HEK293 (cell line): ENCODE measurements at regions not wholly inside any gene's neighbourhood (a gene's known extent, or its start where the extent isn't known, plus 50 kb on each side); places are given as distances from the start of the nearest gene placed in this dataset.

Source experiments
- BCL6B ChIP-seq: fragments of 450-650 bp; formaldehyde crosslinking; IDR thresholded peaks from 2 replicates; pipeline ENCODE4 v1.5.1; 2017; ENCODE audit warnings: missing biosample characterization, missing genetic modification characterization
- YY1 ChIP-seq: fragments of 450-650 bp; formaldehyde crosslinking; IDR thresholded peaks from 2 replicates; pipeline ENCODE4 v1.5.1; 2018; ENCODE audit warnings: missing biosample characterization, missing genetic modification characterization
- ZNF785 ChIP-seq: fragments of 450-650 bp; formaldehyde crosslinking; IDR thresholded peaks from 2 replicates; pipeline ENCODE4 v1.5.1; 2016; ENCODE audit warnings: missing biosample characterization, missing genetic modification characterization
- TF ChIP-seq, protein P1 (sequence below): fragments of 450-650 bp; formaldehyde crosslinking; IDR thresholded peaks from 2 replicates; pipeline ENCODE4 v1.5.1; 2016; ENCODE audit warnings: missing biosample characterization, missing genetic modification characterization
- TF ChIP-seq, protein P2 (sequence below): fragments of 450-650 bp; formaldehyde crosslinking; IDR thresholded peaks from 2 replicates; pipeline ENCODE4 v1.5.1; 2016; ENCODE audit warnings: missing biosample characterization, missing genetic modification characterization

- TF ChIP-seq YY1 (tag by site-specific recombination): no peak
- TF ChIP-seq BCL6B (tag by site-specific recombination): no peak
- TF ChIP-seq ZNF785 (tag by site-specific recombination): no peak
- TF ChIP-seq, protein P1, sequence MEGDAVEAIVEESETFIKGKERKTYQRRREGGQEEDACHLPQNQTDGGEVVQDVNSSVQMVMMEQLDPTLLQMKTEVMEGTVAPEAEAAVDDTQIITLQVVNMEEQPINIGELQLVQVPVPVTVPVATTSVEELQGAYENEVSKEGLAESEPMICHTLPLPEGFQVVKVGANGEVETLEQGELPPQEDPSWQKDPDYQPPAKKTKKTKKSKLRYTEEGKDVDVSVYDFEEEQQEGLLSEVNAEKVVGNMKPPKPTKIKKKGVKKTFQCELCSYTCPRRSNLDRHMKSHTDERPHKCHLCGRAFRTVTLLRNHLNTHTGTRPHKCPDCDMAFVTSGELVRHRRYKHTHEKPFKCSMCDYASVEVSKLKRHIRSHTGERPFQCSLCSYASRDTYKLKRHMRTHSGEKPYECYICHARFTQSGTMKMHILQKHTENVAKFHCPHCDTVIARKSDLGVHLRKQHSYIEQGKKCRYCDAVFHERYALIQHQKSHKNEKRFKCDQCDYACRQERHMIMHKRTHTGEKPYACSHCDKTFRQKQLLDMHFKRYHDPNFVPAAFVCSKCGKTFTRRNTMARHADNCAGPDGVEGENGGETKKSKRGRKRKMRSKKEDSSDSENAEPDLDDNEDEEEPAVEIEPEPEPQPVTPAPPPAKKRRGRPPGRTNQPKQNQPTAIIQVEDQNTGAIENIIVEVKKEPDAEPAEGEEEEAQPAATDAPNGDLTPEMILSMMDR: no peak
- TF ChIP-seq, protein P2, sequence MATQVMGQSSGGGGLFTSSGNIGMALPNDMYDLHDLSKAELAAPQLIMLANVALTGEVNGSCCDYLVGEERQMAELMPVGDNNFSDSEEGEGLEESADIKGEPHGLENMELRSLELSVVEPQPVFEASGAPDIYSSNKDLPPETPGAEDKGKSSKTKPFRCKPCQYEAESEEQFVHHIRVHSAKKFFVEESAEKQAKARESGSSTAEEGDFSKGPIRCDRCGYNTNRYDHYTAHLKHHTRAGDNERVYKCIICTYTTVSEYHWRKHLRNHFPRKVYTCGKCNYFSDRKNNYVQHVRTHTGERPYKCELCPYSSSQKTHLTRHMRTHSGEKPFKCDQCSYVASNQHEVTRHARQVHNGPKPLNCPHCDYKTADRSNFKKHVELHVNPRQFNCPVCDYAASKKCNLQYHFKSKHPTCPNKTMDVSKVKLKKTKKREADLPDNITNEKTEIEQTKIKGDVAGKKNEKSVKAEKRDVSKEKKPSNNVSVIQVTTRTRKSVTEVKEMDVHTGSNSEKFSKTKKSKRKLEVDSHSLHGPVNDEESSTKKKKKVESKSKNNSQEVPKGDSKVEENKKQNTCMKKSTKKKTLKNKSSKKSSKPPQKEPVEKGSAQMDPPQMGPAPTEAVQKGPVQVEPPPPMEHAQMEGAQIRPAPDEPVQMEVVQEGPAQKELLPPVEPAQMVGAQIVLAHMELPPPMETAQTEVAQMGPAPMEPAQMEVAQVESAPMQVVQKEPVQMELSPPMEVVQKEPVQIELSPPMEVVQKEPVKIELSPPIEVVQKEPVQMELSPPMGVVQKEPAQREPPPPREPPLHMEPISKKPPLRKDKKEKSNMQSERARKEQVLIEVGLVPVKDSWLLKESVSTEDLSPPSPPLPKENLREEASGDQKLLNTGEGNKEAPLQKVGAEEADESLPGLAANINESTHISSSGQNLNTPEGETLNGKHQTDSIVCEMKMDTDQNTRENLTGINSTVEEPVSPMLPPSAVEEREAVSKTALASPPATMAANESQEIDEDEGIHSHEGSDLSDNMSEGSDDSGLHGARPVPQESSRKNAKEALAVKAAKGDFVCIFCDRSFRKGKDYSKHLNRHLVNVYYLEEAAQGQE (tag by site-specific recombination): no peak
Observed at GRCh38 chr3:8279476-8279875, 222.1 kb upstream of the LMCD1 start.
